Right renal cortex interstitium (tissue), 3 donors: ENCODE measurements at regions not wholly inside any gene's neighbourhood (a gene's known extent, or its start where the extent isn't known, plus 50 kb on each side); places are given as distances from the start of the nearest gene placed in this dataset.
"Not testable (repeated sequence)": the region's sequence is repeated elsewhere in the genome, so short reads cannot be mapped to it uniquely, and the experiment has no call there.

Experiments used
- DNase-seq, 3 donors: peaks; one replicate each; pipeline ENCODE4 v3.0.0-alpha.2; 2013; ENCODE audit warnings: low read depth in 3 of 3, low spot score in 2 of 3

GRCh38 chr13:60811581-60811980 is 414.6 kb downstream of the TDRD3 start:
- no peak for DNase-seq

DNA sequence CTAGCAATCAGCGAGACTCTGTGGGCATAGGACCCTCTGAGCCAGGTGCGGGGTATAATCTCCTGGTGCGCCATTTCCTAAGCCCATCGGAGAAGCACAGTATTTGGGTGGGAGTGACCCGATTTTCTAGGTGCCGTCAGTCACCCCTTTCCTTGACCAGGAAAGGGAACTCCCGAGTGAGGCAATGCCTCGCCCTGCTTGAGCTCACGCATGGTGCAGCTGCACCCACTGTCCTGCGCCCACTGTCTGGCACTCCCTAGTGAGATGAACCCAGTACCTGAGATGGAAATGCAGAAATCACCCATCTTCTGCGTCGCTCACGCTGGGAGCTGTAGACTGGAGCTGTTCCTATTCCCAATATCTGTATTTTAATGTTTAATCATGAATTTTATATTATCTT is 408.6 kb downstream of the TDRD3 start:
- DNase-seq: not testable (repeated sequence)

- no peak for DNase-seq
Observed at GRCh38 chr13:60798503-60798902, 401.5 kb downstream of the TDRD3 start.

GRCh38 chr13:60797112-60797511 is 400.1 kb downstream of the TDRD3 start:
- no peak for DNase-seq

- DNase-seq: no peak
Observed at GRCh38 chr13:60794751-60795150, 397.7 kb downstream of the TDRD3 start.

GRCh38 chr13:60790620-60791019 is 393.6 kb downstream of the TDRD3 start:
- no peak for DNase-seq

DNA sequence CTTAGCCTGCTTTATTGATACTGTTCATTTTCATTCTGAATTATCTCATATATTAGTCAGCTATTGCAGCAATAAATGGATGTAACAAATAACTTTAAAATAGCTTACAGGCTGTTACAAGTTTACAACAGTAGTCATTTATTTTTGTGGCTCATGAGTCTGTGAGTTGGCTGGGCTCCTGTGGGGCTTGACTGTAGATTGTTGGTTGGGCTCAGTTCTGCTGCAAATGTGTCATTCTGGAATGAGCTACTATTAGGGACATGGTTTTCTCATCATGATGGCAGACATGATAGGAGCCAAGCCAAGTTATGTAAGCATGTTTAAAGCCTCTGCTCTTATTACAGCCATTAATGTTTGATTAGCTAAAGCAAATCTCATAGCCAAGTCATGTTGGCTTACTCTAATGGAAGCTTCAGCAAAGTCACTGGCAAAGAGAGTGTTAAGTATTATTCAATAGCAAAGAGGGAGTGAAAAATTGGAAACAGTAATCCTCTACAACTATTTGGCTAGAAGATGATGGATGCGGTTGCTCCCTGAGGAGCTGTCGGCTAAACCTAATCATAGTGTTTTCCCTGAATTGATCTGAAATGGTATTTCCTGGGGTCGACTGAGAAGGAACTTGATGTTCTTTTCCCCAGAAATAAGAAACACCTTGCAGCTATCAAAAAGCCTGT is 391.3 kb downstream of the TDRD3 start:
- DNase-seq: no peak

- no peak for DNase-seq
Observed at GRCh38 chr13:60787083-60787482, 390.1 kb downstream of the TDRD3 start.

- DNase-seq: no peak
Observed at GRCh38 chr13:60772726-60773125, 375.7 kb downstream of the TDRD3 start.

GRCh38 chr13:60765700-60766411 is 368.8 kb downstream of the TDRD3 start:
- peak in 1 of 3 donors; percentile 29 for DNase-seq

- DNase-seq: no peak
Observed at GRCh38 chr13:60759499-60759898, 362.5 kb downstream of the TDRD3 start.

DNA sequence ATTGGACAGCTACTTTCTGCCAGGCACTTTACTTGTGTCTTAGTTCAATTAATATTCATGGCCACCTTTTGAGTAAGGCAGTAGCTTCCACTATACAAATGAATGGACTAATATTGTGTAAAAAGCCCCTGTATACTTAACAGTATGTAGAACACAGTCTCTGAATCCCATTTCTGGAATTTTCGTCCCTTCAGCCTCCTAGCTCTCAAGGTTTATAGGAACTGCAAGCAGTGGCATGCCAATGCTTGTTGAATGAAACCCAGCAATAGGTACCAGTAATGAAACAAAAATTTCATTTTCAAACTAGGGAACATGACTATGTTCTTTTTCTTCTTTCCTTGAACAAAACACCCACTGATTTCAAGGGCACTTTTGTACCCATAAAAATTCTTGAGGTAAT is 361.6 kb downstream of the TDRD3 start:
- DNase-seq: no peak

GRCh38 chr13:60757501-60758215 is 360.6 kb downstream of the TDRD3 start:
- no peak for DNase-seq

DNA sequence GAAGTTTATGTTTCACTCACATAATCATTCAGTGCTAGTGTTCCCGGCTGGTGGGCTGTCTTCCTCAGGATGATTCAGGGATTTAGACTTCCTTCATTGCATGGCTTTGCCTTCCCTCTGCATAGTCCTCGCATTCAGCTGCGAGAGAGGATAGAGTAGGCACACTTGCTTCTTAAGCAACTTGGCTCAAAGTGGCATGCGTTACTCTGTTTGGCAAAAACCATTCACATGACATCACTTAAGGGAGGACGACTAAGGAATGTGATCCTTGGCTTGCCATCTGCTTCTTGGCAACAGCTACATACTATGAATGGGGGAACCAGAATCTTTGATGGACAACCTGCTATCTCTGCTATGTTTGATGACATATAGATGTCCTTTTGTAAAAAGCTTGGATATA is 359.3 kb downstream of the TDRD3 start:
- no peak for DNase-seq

DNA sequence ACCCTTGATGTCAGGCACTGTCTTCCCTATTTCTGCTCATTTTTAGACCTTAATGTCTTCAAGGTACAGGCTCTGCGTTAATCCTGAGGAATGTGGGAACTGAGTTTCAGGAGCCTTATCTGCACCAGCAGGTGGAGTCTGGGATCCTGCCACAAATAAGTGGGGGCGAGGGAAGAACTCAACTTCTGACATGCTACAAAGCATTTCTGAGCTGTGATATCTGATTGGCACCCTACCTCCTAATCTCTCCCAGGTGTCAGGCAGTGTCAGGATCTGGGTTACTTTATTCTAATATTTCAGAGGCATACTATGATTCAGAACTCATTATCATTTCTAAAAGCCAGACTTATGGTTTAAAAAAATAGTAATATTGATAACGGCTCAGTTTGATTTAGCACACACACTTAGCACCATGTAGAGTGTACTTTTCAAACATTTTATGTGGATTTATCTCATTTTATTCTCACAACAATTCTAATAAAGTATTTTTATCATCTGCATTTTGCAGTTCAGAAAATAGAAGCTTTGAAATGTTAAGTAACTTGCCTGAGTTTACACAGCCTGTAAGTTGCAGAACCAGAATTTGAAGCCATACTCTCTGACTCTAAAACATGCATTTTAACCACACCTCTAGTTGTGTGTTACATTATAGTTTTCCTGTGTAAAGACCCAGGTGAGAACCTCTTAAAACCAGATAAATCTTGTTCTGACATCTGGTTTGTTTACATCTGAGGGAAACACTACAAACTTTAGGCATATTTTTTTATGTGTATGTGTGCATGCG is 358.6 kb downstream of the TDRD3 start:
- DNase-seq: no peak

DNA sequence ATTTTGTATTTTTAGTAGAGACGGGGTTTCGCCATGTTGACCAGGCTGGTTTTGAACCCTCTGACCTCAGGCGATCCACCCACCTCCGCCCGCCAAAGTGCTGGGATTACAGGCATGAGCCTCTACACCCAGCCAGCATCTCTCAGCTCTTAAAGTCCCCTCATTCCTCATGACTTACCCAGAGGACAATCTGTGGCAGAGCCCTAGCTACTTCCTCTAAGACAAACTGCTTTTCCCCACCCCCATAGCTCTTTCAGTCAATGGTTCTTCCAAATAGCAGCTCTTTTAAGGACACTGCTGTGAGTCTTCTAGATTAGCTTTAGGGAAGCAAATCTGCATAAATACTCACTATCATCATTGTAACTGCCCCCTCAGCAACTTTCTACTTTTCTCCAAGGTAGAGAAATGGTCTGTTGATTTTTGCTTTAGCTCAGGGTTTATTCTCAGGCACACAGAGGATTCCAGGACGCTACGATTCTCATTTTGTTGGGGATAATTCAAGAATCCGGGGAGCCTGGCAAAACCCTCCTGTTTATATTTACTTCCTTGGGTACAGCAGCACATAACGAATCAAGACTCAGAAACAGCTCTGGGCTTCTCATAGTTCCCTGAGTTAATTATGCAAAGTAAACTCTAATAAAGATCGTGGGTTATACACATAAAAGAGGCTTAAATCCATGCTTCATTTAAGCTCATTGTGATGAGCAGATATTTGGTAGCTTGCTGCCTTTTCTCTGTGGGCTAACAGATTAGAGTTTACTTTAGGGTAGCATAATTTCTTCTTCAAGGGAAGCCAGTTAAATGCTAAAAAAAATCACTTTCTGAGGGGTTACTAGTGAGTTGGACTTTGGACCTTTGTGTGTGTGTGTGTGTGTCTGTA is 357.4 kb downstream of the TDRD3 start:
- DNase-seq: no peak

GRCh38 chr13:60753641-60754040 is 356.6 kb downstream of the TDRD3 start:
- no peak for DNase-seq

- no peak for DNase-seq
Observed at GRCh38 chr13:60745343-60745742, 348.3 kb downstream of the TDRD3 start.

- no peak for DNase-seq
Observed at GRCh38 chr13:60733933-60734332, 336.9 kb downstream of the TDRD3 start.

GRCh38 chr13:60727140-60727539 is 330.1 kb downstream of the TDRD3 start:
- no peak for DNase-seq
